ENCODE measurements at regions not wholly inside any gene's neighbourhood (a gene's known extent, or its start where the extent isn't known, plus 50 kb on each side); places are given as distances from the start of the nearest gene placed in this dataset.
"Not testable (repeated sequence)": the region's sequence is repeated elsewhere in the genome, so short reads cannot be mapped to it uniquely, and the experiment has no call there.

DNA sequence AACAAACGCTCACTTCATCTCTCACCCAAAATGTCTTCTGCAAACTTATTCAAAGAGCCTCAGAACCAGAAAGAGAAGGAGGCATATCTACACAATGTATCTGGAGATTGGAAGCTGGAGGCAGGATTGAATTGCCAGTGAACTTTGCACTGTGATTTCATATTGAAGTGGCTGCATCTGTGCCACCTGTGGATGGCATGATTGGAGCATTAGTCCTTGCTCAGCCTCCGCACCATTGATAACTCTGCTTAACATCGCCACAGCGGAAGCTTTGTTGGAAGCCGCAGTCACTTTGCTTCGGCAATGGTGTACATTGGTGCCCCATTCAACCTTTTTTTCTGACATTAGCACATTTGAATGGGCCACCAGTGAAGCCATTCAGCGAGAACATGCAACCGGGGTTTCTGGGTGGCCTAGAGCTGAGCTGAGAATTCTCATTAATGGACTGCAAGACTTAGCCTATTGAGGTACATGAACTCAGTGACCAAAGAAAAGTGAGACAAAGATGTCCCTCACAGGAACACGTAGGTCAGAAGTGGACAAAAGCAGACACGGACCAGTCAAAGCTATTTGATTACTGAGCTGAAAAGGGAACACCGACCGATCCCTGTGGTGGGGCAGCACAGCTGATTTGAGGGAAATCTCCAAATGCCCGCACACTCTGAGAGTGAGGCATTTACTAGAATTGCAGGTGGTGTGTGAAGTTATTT is 130.4 kb downstream of the BRMS1L start:
- no peak overlapping the region for H3K4me3 ChIP-seq (ENCODE audit: low read depth, poor library complexity, severe bottlenecking)
- intact Hi-C loops (cut with DNase I; ENCODE audit: low total_unique reads): no loop called here
- DNase-seq (ENCODE audit: low spot score in 2 of 2): no peak
- TF ChIP-seq, protein P1, sequence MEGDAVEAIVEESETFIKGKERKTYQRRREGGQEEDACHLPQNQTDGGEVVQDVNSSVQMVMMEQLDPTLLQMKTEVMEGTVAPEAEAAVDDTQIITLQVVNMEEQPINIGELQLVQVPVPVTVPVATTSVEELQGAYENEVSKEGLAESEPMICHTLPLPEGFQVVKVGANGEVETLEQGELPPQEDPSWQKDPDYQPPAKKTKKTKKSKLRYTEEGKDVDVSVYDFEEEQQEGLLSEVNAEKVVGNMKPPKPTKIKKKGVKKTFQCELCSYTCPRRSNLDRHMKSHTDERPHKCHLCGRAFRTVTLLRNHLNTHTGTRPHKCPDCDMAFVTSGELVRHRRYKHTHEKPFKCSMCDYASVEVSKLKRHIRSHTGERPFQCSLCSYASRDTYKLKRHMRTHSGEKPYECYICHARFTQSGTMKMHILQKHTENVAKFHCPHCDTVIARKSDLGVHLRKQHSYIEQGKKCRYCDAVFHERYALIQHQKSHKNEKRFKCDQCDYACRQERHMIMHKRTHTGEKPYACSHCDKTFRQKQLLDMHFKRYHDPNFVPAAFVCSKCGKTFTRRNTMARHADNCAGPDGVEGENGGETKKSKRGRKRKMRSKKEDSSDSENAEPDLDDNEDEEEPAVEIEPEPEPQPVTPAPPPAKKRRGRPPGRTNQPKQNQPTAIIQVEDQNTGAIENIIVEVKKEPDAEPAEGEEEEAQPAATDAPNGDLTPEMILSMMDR (IDR thresholded peaks at IDR 0.05): no peak
- TF ChIP-seq POLR2A (IDR thresholded peaks at IDR 0.05): no peak
- WGBS, 2 donors: 90 to 93% methylated on average over 13 of the region's 13 CpGs

DNA sequence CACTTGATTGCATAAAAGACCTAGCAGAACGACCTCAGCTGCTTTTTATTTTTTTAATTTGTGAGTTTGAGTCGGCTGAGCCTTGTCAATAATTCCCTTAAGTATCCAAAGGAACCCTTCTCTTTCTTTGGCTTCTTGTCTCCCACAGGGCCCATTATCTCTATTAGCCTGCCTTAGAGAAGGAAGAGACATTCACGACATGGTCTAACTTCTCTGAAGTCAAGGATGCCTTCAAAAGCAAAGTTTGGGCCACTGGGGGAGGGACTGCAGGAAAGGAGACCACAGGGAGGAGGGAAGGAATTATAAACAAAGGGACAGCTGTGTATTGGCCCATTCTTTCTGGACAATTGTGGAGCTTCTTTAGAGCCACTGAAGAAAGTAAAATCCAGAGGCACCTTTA is 126.4 kb downstream of the BRMS1L start:
- DNase-seq (ENCODE audit: low spot score in 2 of 2): no peak
- intact Hi-C loops (cut with DNase I; ENCODE audit: low total_unique reads): no loop called here
- TF ChIP-seq POLR2A (IDR thresholded peaks at IDR 0.05): no peak
- TF ChIP-seq, protein P1 (IDR thresholded peaks at IDR 0.05): no peak
- no peak overlapping the region for H3K4me3 ChIP-seq (ENCODE audit: low read depth, poor library complexity, severe bottlenecking)
- WGBS, 2 donors: 56 to 61% methylated on average over 3 of the region's 3 CpGs

DNA sequence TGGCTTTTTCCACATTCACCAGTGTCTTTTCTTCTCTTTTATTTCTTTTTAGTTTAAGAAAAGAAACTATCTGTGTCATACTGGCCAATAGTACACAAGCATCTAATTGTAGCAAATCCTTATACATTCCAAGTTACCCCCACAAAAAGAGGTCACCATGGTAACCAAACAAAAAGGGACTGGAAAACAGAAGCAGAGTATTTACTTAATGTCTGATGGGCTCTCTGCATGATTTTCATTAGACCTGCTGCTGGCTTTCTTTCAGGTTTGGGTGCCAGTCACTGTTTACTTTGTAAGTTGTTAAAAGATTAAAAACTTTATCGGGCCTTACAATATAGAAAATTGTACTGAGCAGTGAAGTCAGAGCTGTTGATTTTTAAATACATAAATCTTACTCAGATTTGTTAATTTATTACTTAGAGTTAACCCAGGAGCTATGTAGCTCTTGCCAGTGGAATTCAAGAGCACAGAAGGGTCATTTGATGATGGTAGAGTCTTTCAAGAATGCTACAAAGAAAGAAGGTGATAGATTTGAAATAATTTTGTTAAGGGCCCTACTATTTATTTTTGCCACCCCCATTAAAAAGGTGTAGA is 123.9 kb downstream of the BRMS1L start:
- no peak overlapping the region for H3K4me3 ChIP-seq (ENCODE audit: low read depth, poor library complexity, severe bottlenecking)
- 32 to 54% methylated on average over 1 of the region's 1 CpG for WGBS, 2 donors
- DNase-seq (ENCODE audit: low spot score in 2 of 2): no peak
- TF ChIP-seq POLR2A (IDR thresholded peaks at IDR 0.05): no peak
- TF ChIP-seq, protein P1 (IDR thresholded peaks at IDR 0.05): no peak
- intact Hi-C loops (cut with DNase I; ENCODE audit: low total_unique reads): no loop called here

DNA sequence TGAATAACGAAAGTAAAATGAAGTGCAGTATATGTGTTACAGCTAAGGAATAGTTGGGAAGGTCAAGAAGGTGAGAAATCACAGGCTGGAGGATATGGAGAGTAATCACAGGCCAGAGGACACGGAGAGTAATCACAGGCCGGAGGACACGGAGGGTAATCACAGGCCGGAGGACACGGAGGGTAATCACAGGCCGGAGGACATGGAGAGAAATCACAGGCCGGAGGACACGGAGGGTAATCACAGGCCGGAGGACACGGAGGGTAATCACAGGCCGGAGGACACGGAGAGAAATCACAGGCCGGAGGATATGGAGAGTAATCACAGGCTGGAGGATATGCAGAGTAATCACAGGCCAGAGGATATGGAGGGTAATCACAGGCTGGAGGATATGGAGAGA is 121.8 kb downstream of the BRMS1L start:
- intact Hi-C loops (cut with DNase I; ENCODE audit: low total_unique reads); H3K4me3 ChIP-seq (ENCODE audit: low read depth, poor library complexity, severe bottlenecking); DNase-seq (ENCODE audit: low spot score in 2 of 2): not testable (repeated sequence)
- 83 to 86% methylated on average over 7 to 14 of the region's 14 CpGs for WGBS, 2 donors

DNA sequence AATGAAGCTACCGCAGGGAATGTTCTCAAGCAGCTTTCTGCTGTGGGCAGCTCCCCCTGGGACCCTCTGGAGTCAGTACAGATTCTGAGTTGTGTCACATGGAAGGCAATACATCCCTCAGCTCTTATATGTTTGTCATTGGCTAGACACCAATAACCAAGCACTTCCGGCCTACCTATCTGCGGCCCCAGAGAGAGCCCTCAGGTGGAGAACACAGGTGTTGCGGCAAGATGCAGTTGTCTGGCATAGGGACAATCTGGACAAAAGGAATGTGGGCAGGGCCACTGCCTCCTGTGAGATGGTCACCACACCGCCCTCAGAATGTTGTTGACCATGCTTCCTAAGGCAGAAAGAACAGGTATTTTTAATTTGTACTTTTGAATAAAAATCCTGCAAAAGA is 118.7 kb downstream of the BRMS1L start:
- no peak overlapping the region for H3K4me3 ChIP-seq (ENCODE audit: low read depth, poor library complexity, severe bottlenecking)
- intact Hi-C loops (cut with DNase I; ENCODE audit: low total_unique reads): loop anchor here (5.0 kb wide), 1 partner anchor 168 kb away; no protein-coding TSS in a partner anchor
- WGBS, 2 donors: 70 to 77% methylated on average over 5 of the region's 5 CpGs
- DNase-seq (ENCODE audit: low spot score in 2 of 2): no peak
- TF ChIP-seq, protein P1 (IDR thresholded peaks at IDR 0.05): no peak
- TF ChIP-seq POLR2A (IDR thresholded peaks at IDR 0.05): no peak

DNA sequence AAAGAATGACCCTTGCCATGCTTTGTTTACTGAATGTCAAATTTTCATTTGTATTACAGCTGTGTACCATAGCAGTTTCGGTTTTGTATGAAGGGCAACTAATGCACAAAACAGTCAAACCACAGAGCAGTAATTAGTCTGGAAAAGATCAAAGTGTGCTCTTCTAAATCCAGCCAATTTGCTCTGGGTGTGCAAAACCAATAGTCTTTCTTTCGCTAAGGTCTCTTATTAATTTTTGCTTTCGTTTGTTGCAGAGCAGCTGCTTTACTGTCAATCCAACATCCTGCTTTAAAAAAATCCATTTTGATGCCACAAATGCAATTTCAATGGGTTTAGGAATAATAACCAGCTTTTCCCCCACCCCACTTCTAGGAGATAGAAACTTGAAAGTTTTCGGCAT is 114.2 kb downstream of the BRMS1L start:
- no peak overlapping the region for H3K4me3 ChIP-seq (ENCODE audit: low read depth, poor library complexity, severe bottlenecking)
- TF ChIP-seq, protein P1 (IDR thresholded peaks at IDR 0.05): no peak
- no peak for TF ChIP-seq POLR2A (IDR thresholded peaks at IDR 0.05)
- 31 to 39% methylated on average over 4 of the region's 4 CpGs for WGBS, 2 donors
- DNase-seq (ENCODE audit: low spot score in 2 of 2): no peak
- intact Hi-C loops (cut with DNase I; ENCODE audit: low total_unique reads): loop anchor here (5.0 kb wide), 1 partner anchor 163 kb away; no protein-coding TSS in a partner anchor

All from lower leg skin (tissue), 4 donors.